ENCODE measurements at regions not wholly inside any gene's neighbourhood (a gene's known extent, or its start where the extent isn't known, plus 50 kb on each side); places are given as distances from the start of the nearest gene placed in this dataset.
"Not testable (repeated sequence)": the region's sequence is repeated elsewhere in the genome, so short reads cannot be mapped to it uniquely, and the experiment has no call there.

- no peak for DNase-seq (ENCODE audit: low spot score)
These were observed 79.2 kb upstream of the HPCAL1 start for GRCh38 chr2:10223471-10223870.

DNA sequence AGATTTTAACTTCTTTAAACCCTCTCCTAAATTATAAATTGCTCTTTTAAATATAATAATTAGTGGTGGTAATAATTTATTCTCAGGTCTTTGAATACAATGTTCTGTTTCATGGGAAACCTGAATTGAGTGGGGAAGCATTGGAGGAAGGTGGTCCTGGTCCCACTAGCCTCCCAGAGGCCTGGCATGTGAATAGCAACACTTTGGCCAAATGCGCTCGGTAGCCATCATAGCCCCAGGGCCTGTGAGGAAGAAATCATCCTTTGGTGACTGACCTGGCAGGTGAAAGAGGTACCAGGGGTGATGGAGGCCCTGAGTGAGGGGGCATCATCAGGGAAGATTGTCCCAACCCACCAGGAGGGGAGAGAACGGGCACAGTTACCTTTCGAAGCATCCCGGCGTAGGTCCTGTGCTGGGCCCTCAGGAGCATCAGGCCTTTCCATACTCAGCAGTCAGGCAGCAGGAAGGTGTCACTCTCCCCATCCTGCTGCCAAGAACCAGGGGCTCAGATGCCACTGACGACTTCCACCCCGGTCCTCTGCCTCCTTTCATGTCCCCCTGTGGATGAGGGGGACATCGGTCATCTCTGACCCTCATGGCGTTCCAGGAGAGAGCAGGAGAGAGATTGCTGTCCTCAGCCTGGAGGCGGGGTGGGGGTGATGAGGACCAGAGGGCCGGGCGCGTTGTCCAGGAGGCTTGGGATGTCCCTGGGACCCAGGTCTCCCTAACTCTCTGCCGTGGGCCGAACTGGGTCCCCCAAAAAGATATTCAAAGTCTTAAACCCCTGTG lies 78.6 kb upstream of the HPCAL1 start:
- DNase-seq (ENCODE audit: low spot score): no peak

GRCh38 chr2:10224734-10225133 lies 78.0 kb upstream of the HPCAL1 start:
- DNase-seq (ENCODE audit: low spot score): peak; percentile 84

GRCh38 chr2:10225291-10226037 lies 77.2 kb upstream of the HPCAL1 start:
- DNase-seq (ENCODE audit: low spot score): peak; percentile 84

DNA sequence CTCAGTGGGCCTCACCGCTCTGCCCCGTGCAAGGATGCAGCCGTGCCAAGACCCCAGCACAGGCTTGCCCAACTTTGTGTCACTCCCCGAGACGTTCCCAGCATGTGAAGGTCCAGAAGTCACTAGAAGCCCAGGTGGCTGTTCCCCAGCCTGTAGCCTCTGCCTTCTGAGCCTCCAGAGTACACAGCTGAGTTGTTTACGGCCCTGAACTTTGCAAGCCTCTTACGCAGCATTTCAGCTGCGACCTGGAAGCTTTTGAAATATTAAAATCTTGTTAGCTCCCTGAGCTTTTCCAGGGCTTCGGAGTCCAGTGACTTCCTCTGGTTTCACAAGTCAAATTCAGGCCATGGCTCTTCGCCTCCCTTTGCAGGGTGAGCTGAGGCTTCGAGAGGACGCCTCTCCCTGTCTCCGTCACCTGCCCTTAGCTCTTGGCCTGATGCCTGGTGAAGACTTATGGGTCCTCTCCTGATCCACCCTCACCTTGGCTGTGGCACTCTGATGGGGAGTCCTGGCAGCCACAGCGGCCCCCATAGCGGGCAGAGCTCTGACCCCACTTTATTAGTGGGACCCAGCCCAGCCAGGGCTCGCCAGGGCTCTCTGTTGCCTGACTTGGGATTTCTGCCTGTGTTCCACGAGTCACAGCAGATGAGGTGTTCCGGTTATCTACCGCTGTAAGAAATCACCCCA lies 76.5 kb upstream of the HPCAL1 start:
- peak; percentile 77 for DNase-seq (ENCODE audit: low spot score)

- DNase-seq (ENCODE audit: low spot score): no peak
These were observed 73.9 kb upstream of the HPCAL1 start for GRCh38 chr2:10228611-10229365.

DNA sequence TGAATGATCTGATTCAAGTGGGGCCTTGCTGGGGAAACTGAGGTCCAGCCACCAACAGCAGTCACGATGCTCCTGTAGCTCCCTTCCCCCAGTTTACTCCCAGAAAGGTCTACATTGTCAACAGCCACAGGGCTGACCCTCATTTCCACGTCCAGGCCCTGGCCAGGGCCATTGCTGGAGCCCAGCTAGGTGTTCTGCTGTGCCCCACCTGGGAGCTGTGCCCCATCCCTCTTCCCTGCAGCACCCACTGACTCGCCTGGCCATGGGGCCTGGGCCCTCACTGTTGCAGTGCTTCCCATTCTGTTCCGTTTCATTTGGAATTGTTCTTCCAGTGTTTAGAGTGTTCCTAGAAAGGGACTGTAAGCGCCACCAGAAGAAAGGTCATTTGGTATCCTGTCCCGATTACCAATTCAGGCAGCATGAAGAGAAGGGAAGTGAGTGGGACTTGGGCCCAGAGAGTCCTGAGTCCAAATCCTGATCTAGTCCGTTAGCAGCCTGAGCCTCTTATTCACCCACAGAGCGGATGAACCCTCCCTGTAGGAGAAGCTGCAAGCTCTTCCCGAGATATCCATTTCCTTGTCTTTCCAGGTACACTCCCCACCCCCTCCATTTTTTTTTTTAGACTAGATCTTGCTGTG lies 73.1 kb upstream of the HPCAL1 start:
- peak; percentile 49 for DNase-seq (ENCODE audit: low spot score)

- DNase-seq (ENCODE audit: low spot score): no peak
These were observed 72.2 kb upstream of the HPCAL1 start for GRCh38 chr2:10230499-10230898.

- DNase-seq (ENCODE audit: low spot score): not testable (repeated sequence)
These were observed 71.8 kb upstream of the HPCAL1 start for GRCh38 chr2:10230921-10231320.

DNA sequence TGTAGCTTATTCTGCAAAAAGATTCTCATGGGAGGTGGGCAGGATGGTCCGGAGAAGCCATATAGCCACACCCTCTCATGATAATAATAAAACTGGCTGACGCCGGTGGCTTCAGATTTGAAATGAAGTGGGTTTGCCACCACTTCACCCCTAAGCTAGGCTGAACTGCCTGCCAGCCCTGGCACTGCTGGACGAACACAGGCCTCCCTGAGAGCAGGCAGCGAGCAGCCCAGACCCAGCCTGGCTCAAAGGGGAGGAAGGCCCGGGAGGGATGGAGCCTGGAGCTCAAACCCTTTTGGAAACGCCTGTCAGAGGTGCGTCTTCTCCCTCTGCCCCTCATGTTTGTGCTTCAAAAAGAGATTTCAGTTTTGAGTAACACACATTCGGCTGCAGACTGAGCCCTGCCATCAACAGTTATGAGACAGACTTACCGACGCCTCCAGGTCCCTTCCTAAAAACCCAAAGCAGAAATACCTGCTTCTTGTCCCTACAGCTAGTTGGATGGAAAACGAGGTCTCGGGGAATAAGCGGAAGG lies 71.1 kb upstream of the HPCAL1 start:
- DNase-seq (ENCODE audit: low spot score): no peak

- no peak for DNase-seq (ENCODE audit: low spot score)
These were observed 70.4 kb upstream of the HPCAL1 start for GRCh38 chr2:10232096-10232815.

DNA sequence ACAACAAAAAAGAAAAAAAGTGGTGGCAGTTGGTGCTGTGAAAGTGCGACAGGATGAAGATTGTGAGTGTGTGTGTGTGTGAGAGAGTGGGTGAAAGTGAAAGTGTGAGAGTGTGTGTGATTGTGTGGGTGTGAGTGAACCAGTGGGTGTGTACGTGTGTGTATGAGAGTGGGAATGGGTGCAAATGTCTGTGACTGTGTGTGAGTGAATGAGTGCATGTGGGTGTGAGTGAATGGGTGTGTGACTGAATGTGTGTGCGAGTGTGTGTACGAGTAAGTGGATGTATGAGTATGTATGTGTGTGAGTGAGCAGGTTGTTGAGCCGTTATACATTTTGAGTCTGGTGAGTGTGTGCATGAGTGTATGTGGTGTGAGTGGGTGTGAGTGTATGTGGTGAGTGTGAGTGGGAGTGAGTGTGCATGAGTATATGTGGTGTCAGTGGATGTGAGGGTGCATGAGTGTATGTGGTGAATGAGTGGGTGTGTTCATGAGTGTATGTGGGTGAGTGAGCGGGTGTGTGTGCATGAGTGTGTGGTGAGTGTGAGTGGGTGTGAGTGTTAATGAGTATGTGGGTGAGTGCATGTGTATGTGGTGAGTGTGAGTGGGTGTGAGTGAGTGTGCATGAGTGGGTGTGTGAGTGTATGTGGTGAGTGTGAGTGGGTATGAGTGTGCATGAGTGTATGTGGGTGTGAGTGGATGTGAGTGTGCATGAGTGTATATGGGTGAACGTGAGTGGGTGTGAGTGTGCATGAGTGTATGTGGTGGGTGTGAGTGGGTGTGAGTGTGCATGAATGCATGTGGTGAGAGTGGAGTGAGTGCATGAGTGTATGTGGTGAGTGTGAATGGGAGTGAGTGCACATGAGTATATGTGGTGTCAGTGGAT lies 69.3 kb upstream of the HPCAL1 start:
- no peak for DNase-seq (ENCODE audit: low spot score)

DNA sequence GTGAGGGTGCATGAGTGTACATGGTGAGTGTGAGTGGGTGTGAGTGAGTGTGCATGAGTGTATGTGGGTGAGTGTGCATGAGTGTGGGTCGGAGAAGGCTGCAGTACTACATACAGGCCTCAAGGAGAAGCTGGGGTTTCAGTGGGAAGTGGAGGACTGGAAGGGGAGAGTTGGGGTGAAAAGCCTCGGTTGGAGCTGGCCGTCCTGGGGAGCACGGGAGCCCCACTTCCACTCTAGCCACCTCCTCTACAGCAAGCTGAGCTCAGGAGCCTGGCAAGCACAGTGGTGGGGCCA lies 68.7 kb upstream of the HPCAL1 start:
- no peak for DNase-seq (ENCODE audit: low spot score)

GRCh38 chr2:10234409-10235094 lies 68.2 kb upstream of the HPCAL1 start:
- DNase-seq (ENCODE audit: low spot score): no peak

GRCh38 chr2:10235099-10235908 lies 67.4 kb upstream of the HPCAL1 start:
- DNase-seq (ENCODE audit: low spot score): no peak

- DNase-seq (ENCODE audit: low spot score): no peak
These were observed 66.7 kb upstream of the HPCAL1 start for GRCh38 chr2:10235909-10236550.

All from mesenteric fat pad (tissue), 1 donor.